WTC11 (cell line): ENCODE measurements at regions not wholly inside any gene's neighbourhood (a gene's known extent, or its start where the extent isn't known, plus 50 kb on each side); places are given as distances from the start of the nearest gene placed in this dataset.

Source experiments
- CREB1 ChIP-seq: sonication (generic); formaldehyde crosslinking; IDR thresholded peaks from 2 replicates; pipeline ENCODE4 v1.8.0; 2023; ENCODE audit warnings: mild to moderate bottlenecking, missing genetic modification reagents
- CREM ChIP-seq: sonication (generic); formaldehyde crosslinking; IDR thresholded peaks from 2 replicates; pipeline ENCODE4 v1.8.1; 2022; ENCODE audit warnings: mild to moderate bottlenecking, missing genetic modification reagents, moderate library complexity
- ELF4 ChIP-seq: sonication (generic); formaldehyde crosslinking; IDR thresholded peaks from 2 replicates; pipeline ENCODE4 v1.8.1; 2022; ENCODE audit warnings: low read depth, mild to moderate bottlenecking, moderate library complexity, missing genetic modification reagents
- FOXK1 ChIP-seq: sonication (generic); formaldehyde crosslinking; IDR thresholded peaks from 2 replicates; pipeline ENCODE4 v1.8.0; 2022; ENCODE audit warnings: mild to moderate bottlenecking, moderate library complexity, missing genetic modification reagents
- GABPB1 ChIP-seq: sonication (generic); formaldehyde crosslinking; IDR thresholded peaks from 2 replicates; pipeline ENCODE4 v1.8.1; 2023; ENCODE audit warnings: mild to moderate bottlenecking, missing genetic modification reagents
- NFYB ChIP-seq: sonication (generic); formaldehyde crosslinking; conservative IDR thresholded peaks from 2 replicates; pipeline ENCODE4 v1.8.0; 2022; ENCODE audit warnings: low read depth, missing genetic modification reagents
- NR1H2 ChIP-seq: sonication (generic); formaldehyde crosslinking; IDR thresholded peaks from 2 replicates; pipeline ENCODE4 v1.9.0; 2021; ENCODE audit warnings: mild to moderate bottlenecking, moderate library complexity, missing genetic modification reagents
- NR2C2 ChIP-seq: sonication (generic); formaldehyde crosslinking; IDR thresholded peaks from 2 replicates; pipeline ENCODE4 v1.8.0; 2022; ENCODE audit warnings: mild to moderate bottlenecking, missing genetic modification reagents
- RELA ChIP-seq: sonication (generic); formaldehyde crosslinking; IDR thresholded peaks from 2 replicates; pipeline ENCODE4 v1.8.1; 2022; ENCODE audit warnings: missing genetic modification reagents, mild to moderate bottlenecking, borderline replicate concordance
- TP53 ChIP-seq: sonication (generic); formaldehyde crosslinking; IDR thresholded peaks from 2 replicates; pipeline ENCODE4 v1.8.1; 2023; ENCODE audit warnings: mild to moderate bottlenecking, missing genetic modification reagents
- TF ChIP-seq, protein P1 (sequence below): fragments of 200-600 bp; IDR thresholded peaks from 2 replicates; pipeline ENCODE4 v1.8.0; 2022; ENCODE audit warnings: antibody characterized with exemption
- TF ChIP-seq, protein P2 (sequence below): sonication (generic); formaldehyde crosslinking; IDR thresholded peaks from 2 replicates; pipeline ENCODE4 v1.8.0; 2022; ENCODE audit warnings: missing genetic modification reagents
- TF ChIP-seq, protein P3 (sequence below): sonication (generic); formaldehyde crosslinking; IDR thresholded peaks from 2 replicates; pipeline ENCODE4 v1.8.0; 2022; ENCODE audit warnings: mild to moderate bottlenecking, missing genetic modification reagents

DNA sequence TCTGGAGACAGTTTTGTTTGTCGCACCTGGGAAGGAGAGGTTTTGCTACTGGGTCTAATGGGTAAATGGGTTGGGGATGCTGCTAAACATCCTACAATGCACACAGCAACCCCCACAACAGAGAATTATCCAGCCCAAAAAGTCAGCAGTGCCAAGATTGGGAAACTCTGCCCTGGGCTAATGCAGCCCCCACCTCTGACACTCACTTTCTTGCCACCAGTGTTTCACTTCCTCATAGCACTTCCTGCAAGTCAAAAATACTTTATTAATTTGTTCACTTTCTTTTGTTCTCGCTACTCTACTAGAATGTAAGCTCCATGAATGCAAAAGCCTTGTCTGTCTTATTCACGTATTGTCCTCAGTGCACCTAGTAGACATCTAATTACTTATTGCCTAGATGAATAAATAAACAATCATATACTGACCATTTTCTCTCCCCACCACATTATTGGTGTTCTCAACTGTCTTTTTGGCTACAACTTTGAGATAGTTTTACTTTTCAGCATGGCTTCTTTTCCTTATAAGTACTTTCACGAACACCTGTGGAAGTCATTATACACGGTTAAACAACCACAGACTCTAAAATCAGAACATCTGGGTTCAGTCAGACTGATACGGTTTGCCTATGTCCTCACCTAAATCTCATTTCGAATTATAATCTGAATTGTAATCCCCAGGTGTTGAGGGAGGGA lies 82.0 kb upstream of the PITX2 start:
- TF ChIP-seq, protein P1, sequence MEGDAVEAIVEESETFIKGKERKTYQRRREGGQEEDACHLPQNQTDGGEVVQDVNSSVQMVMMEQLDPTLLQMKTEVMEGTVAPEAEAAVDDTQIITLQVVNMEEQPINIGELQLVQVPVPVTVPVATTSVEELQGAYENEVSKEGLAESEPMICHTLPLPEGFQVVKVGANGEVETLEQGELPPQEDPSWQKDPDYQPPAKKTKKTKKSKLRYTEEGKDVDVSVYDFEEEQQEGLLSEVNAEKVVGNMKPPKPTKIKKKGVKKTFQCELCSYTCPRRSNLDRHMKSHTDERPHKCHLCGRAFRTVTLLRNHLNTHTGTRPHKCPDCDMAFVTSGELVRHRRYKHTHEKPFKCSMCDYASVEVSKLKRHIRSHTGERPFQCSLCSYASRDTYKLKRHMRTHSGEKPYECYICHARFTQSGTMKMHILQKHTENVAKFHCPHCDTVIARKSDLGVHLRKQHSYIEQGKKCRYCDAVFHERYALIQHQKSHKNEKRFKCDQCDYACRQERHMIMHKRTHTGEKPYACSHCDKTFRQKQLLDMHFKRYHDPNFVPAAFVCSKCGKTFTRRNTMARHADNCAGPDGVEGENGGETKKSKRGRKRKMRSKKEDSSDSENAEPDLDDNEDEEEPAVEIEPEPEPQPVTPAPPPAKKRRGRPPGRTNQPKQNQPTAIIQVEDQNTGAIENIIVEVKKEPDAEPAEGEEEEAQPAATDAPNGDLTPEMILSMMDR = no peak
- TF ChIP-seq GABPB1 (CRISPR knock-in tag) (no peak), CREB1 (CRISPR knock-in tag) (no peak), TP53 (CRISPR knock-in tag) (no peak), NR1H2 (CRISPR knock-in tag) (no peak), NR2C2 (CRISPR knock-in tag) (no peak), RELA (no peak), ELF4 (no peak), NFYB (CRISPR knock-in tag) (no peak), FOXK1 (CRISPR knock-in tag) (no peak), CREM (no peak)
- TF ChIP-seq, protein P2, sequence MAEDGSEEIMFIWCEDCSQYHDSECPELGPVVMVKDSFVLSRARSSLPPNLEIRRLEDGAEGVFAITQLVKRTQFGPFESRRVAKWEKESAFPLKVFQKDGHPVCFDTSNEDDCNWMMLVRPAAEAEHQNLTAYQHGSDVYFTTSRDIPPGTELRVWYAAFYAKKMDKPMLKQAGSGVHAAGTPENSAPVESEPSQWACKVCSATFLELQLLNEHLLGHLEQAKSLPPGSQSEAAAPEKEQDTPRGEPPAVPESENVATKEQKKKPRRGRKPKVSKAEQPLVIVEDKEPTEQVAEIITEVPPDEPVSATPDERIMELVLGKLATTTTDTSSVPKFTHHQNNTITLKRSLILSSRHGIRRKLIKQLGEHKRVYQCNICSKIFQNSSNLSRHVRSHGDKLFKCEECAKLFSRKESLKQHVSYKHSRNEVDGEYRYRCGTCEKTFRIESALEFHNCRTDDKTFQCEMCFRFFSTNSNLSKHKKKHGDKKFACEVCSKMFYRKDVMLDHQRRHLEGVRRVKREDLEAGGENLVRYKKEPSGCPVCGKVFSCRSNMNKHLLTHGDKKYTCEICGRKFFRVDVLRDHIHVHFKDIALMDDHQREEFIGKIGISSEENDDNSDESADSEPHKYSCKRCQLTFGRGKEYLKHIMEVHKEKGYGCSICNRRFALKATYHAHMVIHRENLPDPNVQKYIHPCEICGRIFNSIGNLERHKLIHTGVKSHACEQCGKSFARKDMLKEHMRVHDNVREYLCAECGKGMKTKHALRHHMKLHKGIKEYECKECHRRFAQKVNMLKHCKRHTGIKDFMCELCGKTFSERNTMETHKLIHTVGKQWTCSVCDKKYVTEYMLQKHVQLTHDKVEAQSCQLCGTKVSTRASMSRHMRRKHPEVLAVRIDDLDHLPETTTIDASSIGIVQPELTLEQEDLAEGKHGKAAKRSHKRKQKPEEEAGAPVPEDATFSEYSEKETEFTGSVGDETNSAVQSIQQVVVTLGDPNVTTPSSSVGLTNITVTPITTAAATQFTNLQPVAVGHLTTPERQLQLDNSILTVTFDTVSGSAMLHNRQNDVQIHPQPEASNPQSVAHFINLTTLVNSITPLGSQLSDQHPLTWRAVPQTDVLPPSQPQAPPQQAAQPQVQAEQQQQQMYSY = no peak
- TF ChIP-seq, protein P3, sequence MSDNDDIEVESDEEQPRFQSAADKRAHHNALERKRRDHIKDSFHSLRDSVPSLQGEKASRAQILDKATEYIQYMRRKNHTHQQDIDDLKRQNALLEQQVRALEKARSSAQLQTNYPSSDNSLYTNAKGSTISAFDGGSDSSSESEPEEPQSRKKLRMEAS = no peak
